GM12892 (cell line): ENCODE measurements at regions not wholly inside any gene's neighbourhood (a gene's known extent, or its start where the extent isn't known, plus 50 kb on each side); places are given as distances from the start of the nearest gene placed in this dataset.

Source experiments
- POLR2A ChIP-seq: IDR thresholded peaks from 2 replicates; pipeline ENCODE4 v1.6.1; 2011; ENCODE audit warnings: low read depth, low read length, control low read depth
- POLR2AphosphoS5 ChIP-seq: IDR thresholded peaks from 2 replicates; pipeline ENCODE4 v1.6.1; 2011; ENCODE audit warnings: low read depth, low read length, control low read depth
- TAF1 ChIP-seq: IDR thresholded peaks from 2 replicates; pipeline ENCODE4 v1.6.1; 2011; ENCODE audit warnings: low read depth, mild to moderate bottlenecking, control low read depth, low read length, borderline replicate concordance

- no peak for TF ChIP-seq POLR2AphosphoS5
- no peak for TF ChIP-seq POLR2A
- TF ChIP-seq TAF1, result no peak
Observed at GRCh38 chr9:129410226-129410625, 210.7 kb downstream of the C9orf50 start.
